ENCODE measurements at regions not wholly inside any gene's neighbourhood (a gene's known extent, or its start where the extent isn't known, plus 50 kb on each side); places are given as distances from the start of the nearest gene placed in this dataset.
A peak's percentile ranks its signal among the peaks of the same experiment; 100 is the strongest.
"Not testable (repeated sequence)": the region's sequence is repeated elsewhere in the genome, so short reads cannot be mapped to it uniquely, and the experiment has no call there.

DNA sequence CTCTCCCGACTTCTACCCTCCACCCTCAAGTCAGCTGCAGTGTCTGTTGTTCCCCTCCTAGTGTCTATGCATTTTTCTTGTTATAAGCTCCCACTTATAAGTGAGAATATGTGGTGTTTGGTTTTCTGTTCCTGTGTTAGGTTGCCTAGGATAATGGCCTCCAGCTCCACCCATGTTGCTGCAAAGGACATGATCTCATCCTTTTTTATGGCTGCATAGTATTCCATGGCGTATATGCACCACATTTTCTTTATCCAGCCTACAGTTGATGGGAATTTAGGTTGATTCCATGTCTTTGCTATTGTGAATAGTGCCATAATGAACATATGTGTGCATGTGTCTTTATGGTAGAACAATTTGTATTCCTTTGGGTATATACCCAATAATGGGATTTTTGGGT, 80.7 kb downstream of the SPTSSA start:
- not testable (repeated sequence) for DNase-seq (ENCODE audit: low read depth, low spot score); H3K4me3 ChIP-seq (ENCODE audit: low read length)

DNA sequence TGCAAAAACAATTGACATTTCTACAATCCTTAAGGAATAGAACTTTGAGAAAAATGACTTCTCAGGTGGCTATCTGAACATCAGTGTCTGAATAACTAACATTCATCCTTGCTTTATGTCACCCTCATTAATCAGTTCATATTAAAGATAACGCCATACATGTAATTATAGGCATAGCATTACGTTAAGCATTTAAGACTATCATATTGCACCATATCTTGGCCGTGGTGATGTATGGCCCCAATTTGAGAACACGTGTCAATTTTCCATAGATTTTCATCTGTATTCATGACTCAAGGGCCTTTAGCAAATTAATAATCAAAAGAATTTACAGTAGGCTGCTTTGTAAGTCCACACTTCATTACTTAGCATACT, 81.6 kb downstream of the SPTSSA start:
- no peak for DNase-seq (ENCODE audit: low read depth, low spot score)
- no peak overlapping the region for H3K4me3 ChIP-seq (ENCODE audit: low read length)

DNA sequence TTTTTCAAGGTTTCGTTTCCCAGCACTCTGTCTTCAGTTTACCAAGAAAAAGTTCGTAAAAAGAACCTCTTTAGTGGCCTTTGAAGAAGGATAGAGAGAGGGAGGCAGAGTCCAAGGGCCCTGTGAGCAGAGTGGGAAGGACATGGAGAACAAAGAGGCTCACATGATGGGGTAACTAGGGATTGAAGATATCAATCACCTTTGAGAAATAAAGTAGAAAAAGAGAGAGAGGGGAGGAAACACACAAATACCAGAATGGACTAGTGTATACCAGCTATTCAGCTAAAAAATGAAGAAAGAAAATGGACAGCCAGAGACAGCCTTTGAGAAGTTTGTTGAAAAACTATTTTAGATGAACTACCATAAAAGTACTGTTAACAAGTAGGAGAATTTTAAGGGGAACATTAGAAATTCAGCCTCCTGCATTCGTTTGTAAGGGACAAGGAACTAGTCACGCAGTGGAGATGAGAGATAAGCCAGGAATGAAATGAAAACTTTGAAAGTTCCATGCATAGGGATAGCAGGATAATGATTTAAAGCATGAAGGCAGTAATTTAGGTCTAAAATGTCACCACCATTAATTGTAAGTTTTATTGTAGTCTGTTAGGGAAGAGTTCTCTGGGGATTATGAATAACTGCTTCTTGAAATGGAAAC, 82.1 kb downstream of the SPTSSA start:
- H3K4me3 ChIP-seq (ENCODE audit: low read length) = no peak overlapping the region
- DNase-seq (ENCODE audit: low read depth, low spot score) = no peak

DNA sequence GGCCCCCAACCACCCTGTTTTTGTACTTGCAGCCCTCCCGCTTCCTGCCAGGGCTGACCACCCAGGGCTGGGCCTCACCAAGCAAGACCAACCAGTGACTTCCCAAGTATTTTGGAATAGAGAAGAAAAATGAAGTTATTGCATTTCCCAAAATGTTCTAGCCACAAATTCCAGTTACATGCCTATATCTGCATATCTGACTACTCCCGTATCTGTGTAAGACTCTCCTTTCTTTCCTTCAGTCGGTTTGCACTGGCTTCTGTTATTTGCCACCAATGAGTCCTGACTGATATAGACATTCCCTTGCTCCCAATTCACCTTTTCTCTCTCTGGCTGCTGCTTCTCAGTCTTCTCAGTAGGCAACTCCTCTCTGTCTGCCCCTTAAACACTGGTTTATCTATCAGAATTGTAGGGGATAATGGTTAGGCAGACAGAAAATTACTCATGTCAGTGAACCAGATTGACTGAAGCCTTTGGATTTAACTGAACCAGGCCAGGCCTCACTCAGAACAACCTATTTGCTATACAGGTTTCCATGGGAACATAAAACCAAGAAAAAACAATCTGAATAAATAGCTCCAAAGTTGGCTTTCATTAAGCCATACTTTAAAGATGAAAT, 85.3 kb downstream of the SPTSSA start:
- H3K4me3 ChIP-seq (ENCODE audit: low read length) = no peak overlapping the region
- no peak for DNase-seq (ENCODE audit: low read depth, low spot score)

DNA sequence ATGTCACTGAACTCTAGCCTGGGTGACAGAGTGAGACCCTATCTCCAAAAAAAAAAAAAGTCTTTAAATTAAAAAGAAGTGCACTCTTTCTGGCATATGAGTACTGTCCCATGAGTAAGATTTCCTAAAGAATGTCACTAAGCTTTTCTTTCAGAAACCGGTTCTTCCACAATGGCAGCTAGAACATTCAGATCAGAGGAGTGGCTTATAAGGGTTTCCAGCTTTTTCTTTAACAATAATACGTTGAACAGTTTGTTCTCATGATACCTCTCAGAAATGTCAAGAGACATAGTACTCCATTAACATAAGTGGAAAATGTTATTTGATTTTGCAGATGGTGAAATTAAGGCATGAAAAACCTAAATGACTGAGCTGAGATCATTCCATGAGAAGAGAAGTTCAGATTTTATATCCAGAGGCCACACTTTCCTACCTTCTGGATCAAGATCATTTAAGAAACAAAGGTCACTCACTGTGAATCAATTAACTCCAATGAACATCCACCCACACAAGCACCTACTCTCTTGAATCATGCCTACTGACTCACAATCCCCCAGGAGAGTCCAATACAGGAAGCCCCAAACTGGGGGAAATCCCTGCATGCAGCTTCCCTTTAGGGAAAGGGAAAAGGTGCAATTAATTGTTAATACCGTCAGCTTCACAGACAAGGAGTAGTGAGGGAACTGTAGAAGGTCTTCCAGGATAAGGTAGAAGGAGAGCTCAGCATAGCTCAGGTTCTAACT, 86.9 kb downstream of the SPTSSA start:
- no peak for DNase-seq (ENCODE audit: low read depth, low spot score)
- no peak overlapping the region for H3K4me3 ChIP-seq (ENCODE audit: low read length)

DNA sequence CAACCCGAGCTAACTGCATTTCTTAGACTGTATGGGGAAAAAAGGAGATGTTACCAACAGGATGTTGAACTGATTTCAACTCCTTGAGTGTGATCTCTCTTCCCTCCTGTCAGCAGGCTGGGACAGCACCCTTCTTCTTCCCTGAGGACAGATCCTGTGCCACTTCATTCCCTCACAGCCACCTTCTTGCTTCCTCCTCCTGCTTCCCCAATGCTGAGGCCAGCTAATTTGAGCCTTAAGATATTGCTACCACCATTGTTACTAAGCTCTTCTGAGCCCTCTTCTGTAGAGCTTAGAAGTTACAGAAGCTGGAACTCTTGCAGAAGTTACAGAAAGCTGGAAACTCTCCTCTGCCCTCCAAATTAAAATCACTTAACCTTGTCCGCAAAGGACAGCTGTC, 88.8 kb downstream of the SPTSSA start:
- no peak overlapping the region for H3K4me3 ChIP-seq (ENCODE audit: low read length)
- no peak for DNase-seq (ENCODE audit: low read depth, low spot score)

DNA sequence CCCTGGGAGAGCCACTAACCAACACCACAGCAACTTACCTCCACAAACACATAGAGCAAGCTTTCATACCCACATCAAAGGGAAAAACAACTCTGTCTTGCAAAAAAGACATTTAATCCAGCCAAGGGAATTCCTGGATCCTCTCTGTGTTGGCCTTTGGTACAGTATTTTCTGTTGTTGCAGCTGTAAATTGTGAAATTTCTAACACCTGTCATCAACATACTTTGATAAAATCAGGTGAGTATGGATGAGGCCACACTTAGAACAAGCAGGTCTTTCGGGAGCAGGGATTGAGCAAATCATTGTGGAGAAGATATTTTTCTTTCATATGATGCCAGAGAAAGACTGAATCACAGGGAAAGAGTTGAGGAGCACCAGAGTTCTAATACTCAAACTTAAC, 89.3 kb downstream of the SPTSSA start:
- H3K4me3 ChIP-seq (ENCODE audit: low read length) = no peak overlapping the region
- DNase-seq (ENCODE audit: low read depth, low spot score) = no peak

DNA sequence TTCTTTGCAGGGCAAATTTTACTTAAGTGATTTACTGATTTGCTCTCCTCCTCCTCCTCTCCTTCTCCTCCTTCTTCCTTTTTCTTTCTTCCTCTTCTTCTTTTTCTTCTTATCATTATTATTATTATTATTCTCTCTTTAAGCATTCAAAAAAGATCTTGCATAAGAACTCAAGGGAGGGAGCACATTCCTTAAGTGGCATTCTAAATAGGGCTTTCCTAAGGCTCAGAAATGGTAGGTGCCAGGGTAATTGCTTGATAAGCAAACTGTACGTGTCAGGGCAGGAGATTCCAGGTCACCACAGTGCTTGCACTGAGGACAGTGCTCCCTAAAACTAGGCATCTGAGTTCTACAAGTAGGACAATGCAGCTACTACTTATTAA, 92.4 kb downstream of the SPTSSA start:
- DNase-seq (ENCODE audit: low read depth, low spot score) = no peak
- no peak overlapping the region for H3K4me3 ChIP-seq (ENCODE audit: low read length)

DNA sequence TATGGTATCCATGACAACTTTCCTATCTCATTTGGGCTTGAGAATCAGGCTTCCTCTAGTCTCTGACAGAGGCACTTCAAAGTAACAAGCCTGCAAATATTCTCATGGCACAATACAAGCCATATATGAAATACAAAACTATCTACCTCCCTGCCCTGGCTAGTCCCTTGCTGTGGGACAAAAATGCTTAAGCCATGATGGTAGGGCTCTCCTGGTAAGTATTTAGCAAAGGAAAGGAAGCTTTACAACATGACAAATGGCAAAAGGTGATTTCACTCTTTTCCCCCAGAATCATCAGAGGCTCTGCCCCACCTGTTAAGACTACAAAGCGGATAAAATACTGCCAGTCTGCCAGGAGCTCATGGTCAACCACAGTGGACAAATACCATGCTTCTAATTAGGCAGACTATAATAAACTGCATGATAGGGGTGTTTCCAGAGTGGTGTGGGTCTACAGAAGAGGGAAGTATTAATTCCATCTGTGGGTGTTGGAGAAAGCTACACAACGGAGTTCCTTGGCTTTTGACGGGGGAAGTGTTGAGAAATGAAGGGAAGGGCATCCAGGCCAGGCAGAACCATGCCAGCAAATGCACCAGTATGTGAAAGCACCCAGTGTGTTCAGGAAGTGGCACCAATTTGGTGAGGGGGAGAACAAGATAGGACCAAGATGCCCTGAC, 92.9 kb downstream of the SPTSSA start:
- H3K4me3 ChIP-seq (ENCODE audit: low read length) = no peak overlapping the region
- DNase-seq (ENCODE audit: low read depth, low spot score) = no peak

DNA sequence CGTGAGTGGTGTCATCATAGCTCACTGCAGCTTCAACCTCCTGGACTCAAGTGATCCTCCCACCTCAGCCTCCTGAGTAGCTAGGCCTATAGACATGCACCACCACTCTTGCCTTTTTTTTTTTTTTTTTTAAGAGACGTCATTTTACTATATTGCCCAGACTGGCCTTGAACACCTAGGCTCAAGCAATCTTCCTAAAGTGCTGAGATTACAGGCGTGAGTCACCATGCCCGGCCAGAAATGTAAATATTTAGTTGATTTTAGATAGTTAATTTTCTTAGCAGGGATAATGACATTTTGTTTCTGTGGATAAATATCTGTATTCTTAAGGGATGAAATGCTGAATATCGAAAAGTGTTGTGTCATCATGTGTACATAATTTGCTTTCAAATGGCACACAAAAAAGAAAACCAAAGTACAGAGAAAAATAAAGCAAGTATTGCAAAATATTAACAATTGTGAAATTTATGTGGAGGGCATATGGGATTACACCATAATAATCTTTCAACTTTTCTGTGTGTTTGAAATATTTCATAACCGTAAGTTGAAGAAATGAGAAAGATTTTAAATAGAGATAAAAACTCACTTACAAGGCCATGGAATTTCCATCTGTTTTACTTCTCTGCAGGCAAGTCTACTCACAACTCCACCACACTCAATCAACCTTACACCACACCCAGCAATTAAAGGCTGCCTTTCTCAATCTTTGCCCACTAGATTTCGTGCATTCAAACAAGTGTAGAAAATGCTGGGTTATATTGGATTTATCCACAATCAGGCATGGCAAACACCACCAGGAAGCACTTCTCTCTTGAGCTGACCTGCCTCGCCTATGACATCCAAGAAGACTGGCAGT, 93.7 kb downstream of the SPTSSA start:
- no peak overlapping the region for H3K4me3 ChIP-seq (ENCODE audit: low read length)
- no peak for DNase-seq (ENCODE audit: low read depth, low spot score)

DNA sequence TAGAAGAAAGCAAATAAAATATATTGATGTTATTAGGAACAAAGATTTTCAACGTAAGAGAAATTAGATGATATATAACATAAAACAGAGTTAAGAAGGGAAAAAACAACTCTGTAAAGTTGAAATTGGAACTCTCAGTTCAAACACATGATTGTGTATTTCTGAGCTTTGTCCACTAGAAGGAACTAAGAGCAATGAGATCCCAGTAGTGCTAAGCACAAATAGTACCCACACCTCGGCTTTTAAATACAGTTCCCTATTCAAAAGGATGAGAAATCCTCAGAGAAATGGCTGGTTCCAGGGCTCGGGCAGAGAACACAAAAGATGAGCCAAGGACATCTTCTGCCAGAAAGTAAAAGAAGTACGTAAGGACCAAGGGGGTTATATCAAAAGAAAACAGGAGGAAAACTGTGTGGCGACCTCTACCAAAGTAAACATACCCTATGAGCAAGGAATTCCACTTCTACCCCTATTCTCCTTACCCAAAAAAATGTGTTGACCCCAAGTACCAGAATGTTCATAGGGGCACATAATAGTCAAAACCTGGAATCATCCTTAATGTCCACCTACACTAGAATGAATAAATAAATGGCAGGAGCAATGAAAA, 96.6 kb downstream of the SPTSSA start:
- DNase-seq (ENCODE audit: low read depth, low spot score) = no peak
- H3K4me3 ChIP-seq (ENCODE audit: low read length) = no peak overlapping the region

DNA sequence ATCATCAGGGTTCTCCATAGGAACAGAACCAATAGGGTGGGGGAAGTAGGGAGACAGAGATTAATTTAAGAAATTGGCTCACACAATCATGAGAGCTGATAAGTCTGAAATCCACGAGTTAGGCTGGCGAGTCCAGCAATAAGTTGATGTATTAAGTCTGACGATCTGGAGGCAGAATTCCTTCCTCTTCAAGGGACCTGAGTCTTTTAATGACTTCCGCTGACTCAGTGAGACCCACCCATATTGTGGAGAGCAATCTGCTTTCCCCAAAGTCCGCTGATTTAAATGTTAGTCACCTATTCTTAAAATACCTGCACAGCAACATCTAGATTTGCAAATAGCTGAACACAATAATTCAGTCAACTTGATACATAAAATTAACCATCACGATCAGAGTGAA, 97.8 kb downstream of the SPTSSA start:
- DNase-seq (ENCODE audit: low read depth, low spot score) = no peak
- no peak overlapping the region for H3K4me3 ChIP-seq (ENCODE audit: low read length)

DNA sequence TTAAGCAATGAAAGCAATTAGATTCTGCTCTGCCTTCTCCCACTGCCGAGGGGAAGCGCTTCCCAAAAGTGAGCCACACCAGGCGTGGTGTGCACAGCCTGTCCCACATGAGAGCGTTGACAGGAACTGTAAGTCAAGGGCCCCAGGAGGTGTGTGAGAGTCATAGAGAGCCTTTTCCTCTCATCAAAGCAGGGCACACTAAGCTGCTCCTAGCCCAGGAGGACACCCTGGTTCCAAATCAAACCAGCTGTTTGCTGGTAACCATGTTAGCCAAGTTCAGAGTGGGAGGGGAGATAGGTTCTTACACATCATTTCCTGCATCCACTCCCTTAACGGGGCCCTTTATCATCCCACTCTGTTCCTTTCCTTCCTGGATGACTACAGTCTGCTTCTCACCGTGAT, 98.3 kb downstream of the SPTSSA start:
- no peak overlapping the region for H3K4me3 ChIP-seq (ENCODE audit: low read length)
- DNase-seq (ENCODE audit: low read depth, low spot score) = peak; percentile 34

DNA sequence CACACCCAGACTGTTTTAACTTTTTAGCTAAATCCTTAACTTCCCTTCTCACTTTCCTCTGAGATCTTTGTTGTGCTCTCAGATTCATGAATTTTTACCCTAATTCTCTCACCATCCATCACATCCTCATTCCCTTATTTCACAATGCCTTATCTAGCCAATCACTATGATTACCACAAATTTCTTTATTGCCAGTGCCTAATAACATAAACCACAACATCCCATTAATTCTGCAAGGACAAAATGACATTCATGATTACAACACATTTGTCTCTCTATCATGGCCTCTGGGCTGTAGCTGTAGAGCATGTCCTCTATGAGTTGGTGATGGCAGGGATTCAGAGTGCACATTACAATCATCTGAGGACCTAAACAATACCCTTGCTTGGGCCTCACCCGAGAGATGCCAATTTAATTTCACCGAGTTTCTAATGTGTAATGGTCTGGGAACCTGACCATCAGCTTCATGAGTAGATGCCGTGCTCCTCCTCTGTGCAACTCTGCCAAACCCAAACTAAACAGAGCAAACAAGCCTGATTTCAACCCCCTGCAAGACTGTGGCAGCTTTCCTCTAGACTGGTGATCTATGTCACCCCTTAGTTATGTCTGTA, 99.3 kb downstream of the SPTSSA start:
- no peak overlapping the region for H3K4me3 ChIP-seq (ENCODE audit: low read length)
- DNase-seq (ENCODE audit: low read depth, low spot score) = no peak

DNA sequence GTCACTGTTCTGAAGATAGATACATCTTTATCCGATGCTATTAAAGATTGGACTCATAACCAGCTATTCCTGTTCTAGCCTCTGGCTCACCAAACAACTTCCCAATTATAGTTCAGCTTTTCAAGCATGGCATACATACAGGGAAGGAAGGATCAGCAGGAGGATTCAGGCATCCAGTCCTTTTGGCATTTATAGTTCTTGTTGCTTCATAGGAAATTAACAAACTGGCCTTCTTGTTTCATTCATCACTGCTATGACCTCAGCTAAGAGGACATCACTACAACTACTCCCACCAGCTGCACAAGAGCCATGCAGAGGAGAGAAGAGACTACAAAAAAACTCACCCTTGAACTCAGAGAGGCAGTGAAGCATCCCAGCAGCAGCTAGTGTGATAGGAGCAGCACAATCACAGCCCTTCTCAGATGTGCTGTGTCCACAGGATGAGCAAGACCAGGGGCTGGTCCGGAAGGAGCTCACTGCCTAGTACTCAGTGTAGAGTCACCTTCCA, 100.5 kb downstream of the SPTSSA start:
- DNase-seq (ENCODE audit: low read depth, low spot score) = no peak
- H3K4me3 ChIP-seq (ENCODE audit: low read length) = no peak overlapping the region

DNA sequence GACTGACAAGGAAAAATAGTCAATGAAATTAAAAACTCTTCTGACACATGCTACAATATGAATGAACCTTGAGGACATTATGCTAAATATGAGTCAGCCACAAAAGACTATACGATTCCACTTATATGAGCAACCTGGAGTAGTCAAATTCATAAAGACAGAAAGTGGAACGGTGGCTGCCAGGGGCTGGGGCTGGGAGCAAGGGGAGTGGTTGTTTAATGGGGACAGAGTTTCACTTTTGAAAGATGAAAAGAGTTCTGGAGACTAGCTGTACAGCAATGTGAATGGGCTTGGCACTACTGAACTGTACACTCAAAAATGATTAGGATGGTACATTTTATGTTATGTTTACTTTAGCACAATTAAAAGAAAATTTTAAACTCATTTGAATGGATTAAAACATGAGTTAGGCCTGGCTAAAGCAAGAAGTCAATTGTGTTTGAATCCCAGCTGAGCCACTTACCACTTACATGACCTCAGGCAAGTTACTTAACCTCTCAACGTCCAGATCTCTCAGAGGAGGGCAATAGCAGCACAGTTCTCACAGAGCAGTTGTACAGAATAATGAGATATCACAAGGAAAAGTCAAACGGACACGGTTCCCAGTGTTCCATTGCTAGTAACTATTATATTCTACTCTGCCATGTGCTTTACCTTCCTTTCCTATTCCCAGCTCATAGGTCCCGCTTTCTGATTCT, 102.5 kb downstream of the SPTSSA start:
- no peak overlapping the region for H3K4me3 ChIP-seq (ENCODE audit: low read length)
- DNase-seq (ENCODE audit: low read depth, low spot score) = no peak

DNA sequence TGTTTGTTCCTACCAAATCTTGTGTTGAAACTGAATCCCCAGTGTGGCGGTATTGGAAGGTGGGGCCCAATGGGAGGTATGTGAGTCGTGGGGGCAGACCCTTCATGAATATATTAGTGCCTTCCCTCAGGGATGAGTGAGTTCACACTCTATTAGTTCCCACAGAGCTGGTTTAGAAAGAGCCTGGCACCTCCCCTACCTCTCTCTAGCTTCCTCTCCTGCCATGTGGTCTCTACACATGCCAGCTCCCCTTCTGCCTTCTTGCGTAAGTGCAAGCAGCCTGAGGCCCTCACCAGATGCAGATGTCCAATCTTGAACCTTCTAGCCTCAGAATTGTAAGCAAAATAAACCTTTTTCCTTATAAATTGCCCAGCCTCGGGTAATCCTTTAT, 105.8 kb downstream of the SPTSSA start:
- DNase-seq (ENCODE audit: low read depth, low spot score) = no peak
- no peak overlapping the region for H3K4me3 ChIP-seq (ENCODE audit: low read length)
